ENCODE measurements at regions not wholly inside any gene's neighbourhood (a gene's known extent, or its start where the extent isn't known, plus 50 kb on each side); places are given as distances from the start of the nearest gene placed in this dataset.

DNA sequence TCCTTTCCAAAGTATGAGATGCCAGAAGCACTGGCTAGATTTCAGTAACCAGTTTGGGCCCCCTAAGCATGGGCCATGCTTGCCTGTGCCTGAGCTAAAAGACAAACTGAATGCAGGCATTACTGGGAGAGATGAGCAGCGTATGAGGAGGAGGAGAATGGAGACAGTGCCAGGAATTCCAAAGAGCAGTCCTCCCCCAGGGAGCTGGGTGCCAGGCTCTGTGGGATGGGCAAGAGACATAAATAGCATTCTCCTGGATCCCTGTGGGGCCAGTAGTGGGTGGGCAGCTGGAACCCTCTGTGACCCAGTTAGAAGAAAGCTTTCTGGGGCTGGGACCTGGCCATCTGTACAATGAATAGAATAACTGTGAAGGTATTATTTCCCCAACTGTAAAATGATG is 235.6 kb downstream of the KCNA4 start:
- Histone ChIP-seq H3K4me3 (ENCODE audit: low read length, poor library complexity, severe bottlenecking) (no peak overlapping the region), H2AFZ (ENCODE audit: low read length) (no peak overlapping the region), H4K20me1 (ENCODE audit: insufficient read depth, low read length, poor library complexity, severe bottlenecking) (no peaks in the 10 kb centered on the region), H3K79me2 (ENCODE audit: insufficient read depth, low read length) (no peaks in the 10 kb centered on the region), H3K27me3 (ENCODE audit: insufficient read depth, low read length, poor library complexity, severe bottlenecking) (no peaks in the 10 kb centered on the region), H3K9me3 (ENCODE audit: insufficient read depth, low read depth, low read length) (no peaks in the 10 kb centered on the region), H3K9ac (ENCODE audit: low read depth, low read length, poor library complexity, severe bottlenecking) (no peak overlapping the region), H3K9me2 (replicated peaks; ENCODE audit: low read depth, low read length) (no peaks in the 10 kb centered on the region), H3K4me2 (ENCODE audit: low read depth, low read length, poor library complexity, severe bottlenecking) (no peak overlapping the region), H3K36me3 (ENCODE audit: insufficient read depth, low read length) (no peaks in the 10 kb centered on the region), H3F3A (ENCODE audit: low read depth) (no peaks in the 10 kb centered on the region), H3K4me1 (ENCODE audit: insufficient read depth, low read length, poor library complexity, severe bottlenecking) (no peaks in the 10 kb centered on the region)
- TF ChIP-seq, protein P1, sequence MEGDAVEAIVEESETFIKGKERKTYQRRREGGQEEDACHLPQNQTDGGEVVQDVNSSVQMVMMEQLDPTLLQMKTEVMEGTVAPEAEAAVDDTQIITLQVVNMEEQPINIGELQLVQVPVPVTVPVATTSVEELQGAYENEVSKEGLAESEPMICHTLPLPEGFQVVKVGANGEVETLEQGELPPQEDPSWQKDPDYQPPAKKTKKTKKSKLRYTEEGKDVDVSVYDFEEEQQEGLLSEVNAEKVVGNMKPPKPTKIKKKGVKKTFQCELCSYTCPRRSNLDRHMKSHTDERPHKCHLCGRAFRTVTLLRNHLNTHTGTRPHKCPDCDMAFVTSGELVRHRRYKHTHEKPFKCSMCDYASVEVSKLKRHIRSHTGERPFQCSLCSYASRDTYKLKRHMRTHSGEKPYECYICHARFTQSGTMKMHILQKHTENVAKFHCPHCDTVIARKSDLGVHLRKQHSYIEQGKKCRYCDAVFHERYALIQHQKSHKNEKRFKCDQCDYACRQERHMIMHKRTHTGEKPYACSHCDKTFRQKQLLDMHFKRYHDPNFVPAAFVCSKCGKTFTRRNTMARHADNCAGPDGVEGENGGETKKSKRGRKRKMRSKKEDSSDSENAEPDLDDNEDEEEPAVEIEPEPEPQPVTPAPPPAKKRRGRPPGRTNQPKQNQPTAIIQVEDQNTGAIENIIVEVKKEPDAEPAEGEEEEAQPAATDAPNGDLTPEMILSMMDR (conservative IDR thresholded peaks at IDR 0.05; ENCODE audit: low read length), result no peak
- TF ChIP-seq EZH2phosphoT487 (IDR thresholded peaks at IDR 0.05; ENCODE audit: borderline replicate concordance), result no peak

DNA sequence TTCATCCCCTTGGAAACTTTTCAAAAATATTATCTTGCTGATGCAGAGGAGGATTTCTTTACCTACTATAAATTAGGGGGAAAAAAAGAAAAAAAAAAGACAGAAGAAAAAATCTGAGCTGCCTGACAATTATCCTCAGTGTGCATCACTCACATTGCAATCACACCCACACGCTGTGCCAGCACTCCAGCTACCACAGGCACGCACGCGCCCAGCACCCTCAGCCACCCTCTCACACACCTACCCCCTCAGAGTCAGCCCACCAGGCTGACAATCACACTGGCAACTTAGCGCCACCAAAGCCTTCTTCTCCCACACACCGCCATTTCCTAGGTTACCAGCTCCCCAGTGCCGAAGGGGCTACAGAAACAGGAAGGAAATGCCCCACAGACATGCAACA is 236.1 kb downstream of the KCNA4 start:
- Histone ChIP-seq H3F3A (ENCODE audit: low read depth) (no peaks in the 10 kb centered on the region), H3K36me3 (ENCODE audit: insufficient read depth, low read length) (no peaks in the 10 kb centered on the region), H3K9me3 (ENCODE audit: insufficient read depth, low read depth, low read length) (no peaks in the 10 kb centered on the region), H3K9ac (ENCODE audit: low read depth, low read length, poor library complexity, severe bottlenecking) (no peak overlapping the region), H3K4me2 (ENCODE audit: low read depth, low read length, poor library complexity, severe bottlenecking) (no peak overlapping the region), H3K4me3 (ENCODE audit: low read length, poor library complexity, severe bottlenecking) (no peak overlapping the region), H3K9me2 (replicated peaks; ENCODE audit: low read depth, low read length) (no peaks in the 10 kb centered on the region), H2AFZ (ENCODE audit: low read length) (no peak overlapping the region), H3K27me3 (ENCODE audit: insufficient read depth, low read length, poor library complexity, severe bottlenecking) (no peaks in the 10 kb centered on the region), H3K4me1 (ENCODE audit: insufficient read depth, low read length, poor library complexity, severe bottlenecking) (no peaks in the 10 kb centered on the region), H4K20me1 (ENCODE audit: insufficient read depth, low read length, poor library complexity, severe bottlenecking) (no peaks in the 10 kb centered on the region), H3K79me2 (ENCODE audit: insufficient read depth, low read length) (no peaks in the 10 kb centered on the region)
- no peak for TF ChIP-seq EZH2phosphoT487 (IDR thresholded peaks at IDR 0.05; ENCODE audit: borderline replicate concordance)
- TF ChIP-seq, protein P1 (conservative IDR thresholded peaks at IDR 0.05; ENCODE audit: low read length), result no peak

DNA sequence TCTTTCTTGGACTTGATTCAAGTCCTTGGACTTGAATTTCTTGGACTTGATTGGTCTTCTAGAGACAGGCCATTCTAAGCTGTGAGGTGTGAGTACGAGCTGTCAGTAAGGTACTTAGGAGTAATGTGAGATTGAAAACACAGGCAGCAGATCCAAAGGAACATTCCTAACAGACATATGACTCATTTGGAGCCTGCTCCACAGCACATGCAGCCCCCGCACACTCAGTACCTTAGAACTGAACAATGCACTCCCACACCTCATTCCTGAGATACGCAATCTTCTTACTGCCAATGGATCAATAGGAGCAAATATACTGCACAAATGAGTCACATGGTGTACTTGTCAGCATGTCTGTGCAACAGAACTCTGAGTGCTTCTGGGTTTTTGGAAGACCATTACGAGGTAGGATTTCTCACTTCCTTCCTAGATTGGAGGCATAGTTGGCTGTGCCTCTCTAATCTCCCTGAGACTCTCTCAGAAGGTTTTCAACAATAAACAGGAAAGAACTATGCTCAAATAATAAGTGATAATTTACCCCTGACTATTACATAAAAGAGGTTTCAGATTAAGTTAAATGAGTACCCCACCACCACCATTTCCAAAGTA is 243.1 kb downstream of the KCNA4 start:
- Histone ChIP-seq H3K27me3 (ENCODE audit: insufficient read depth, low read length, poor library complexity, severe bottlenecking) (no peaks in the 10 kb centered on the region), H3K9me3 (ENCODE audit: insufficient read depth, low read depth, low read length) (0 out of 2 replicates have a peak, but pooled peaks cover 4% of the 10 kb centered on the region), H4K20me1 (ENCODE audit: insufficient read depth, low read length, poor library complexity, severe bottlenecking) (no peaks in the 10 kb centered on the region), H3K9me2 (replicated peaks; ENCODE audit: low read depth, low read length) (no peaks in the 10 kb centered on the region), H3F3A (ENCODE audit: low read depth) (no peaks in the 10 kb centered on the region), H3K9ac (ENCODE audit: low read depth, low read length, poor library complexity, severe bottlenecking) (no peak overlapping the region), H3K36me3 (ENCODE audit: insufficient read depth, low read length) (no peaks in the 10 kb centered on the region), H3K4me2 (ENCODE audit: low read depth, low read length, poor library complexity, severe bottlenecking) (no peak overlapping the region), H3K79me2 (ENCODE audit: insufficient read depth, low read length) (no peaks in the 10 kb centered on the region), H3K4me3 (ENCODE audit: low read length, poor library complexity, severe bottlenecking) (no peak overlapping the region), H2AFZ (ENCODE audit: low read length) (no peak overlapping the region), H3K4me1 (ENCODE audit: insufficient read depth, low read length, poor library complexity, severe bottlenecking) (no peaks in the 10 kb centered on the region)
- TF ChIP-seq, protein P1 (conservative IDR thresholded peaks at IDR 0.05; ENCODE audit: low read length), result no peak
- TF ChIP-seq EZH2phosphoT487 (IDR thresholded peaks at IDR 0.05; ENCODE audit: borderline replicate concordance), result no peak

Data from Loucy (cell line).